ENCODE measurements at regions not wholly inside any gene's neighbourhood (a gene's known extent, or its start where the extent isn't known, plus 50 kb on each side); places are given as distances from the start of the nearest gene placed in this dataset.

- FAIRE-seq (no peak), DNase-seq (no peak)
- H3K27me3 ChIP-seq (ENCODE audit: control insufficient read depth in 3 of 3, insufficient read depth in 3 of 3, low read length in 3 of 3) = peaks cover 0 to 27% (median 12%) of the 10 kb centered on the region in 3 donors
- WGBS, 3 donors = 66 to 75% (median 69%) methylated on average over 11 of the region's 11 CpGs
- H3K27ac ChIP-seq (ENCODE audit: low read depth in 1 of 3, low read length in 2 of 3) = no peak overlapping the region
- no peaks in the 10 kb centered on the region for H3K36me3 ChIP-seq (ENCODE audit: control insufficient read depth in 3 of 3, insufficient read depth in 2 of 3, low read depth in 1 of 3, low read length in 3 of 3)
- H3K4me1 ChIP-seq (ENCODE audit: control insufficient read depth in 3 of 3, insufficient read depth in 2 of 3, low read depth in 1 of 3, low read length in 2 of 3) = no peaks in the 10 kb centered on the region
- no peak overlapping the region for H3K4me3 ChIP-seq (ENCODE audit: low read depth in 1 of 3, low read length in 3 of 3)
- no peaks in the 10 kb centered on the region for H3K9me3 ChIP-seq (ENCODE audit: control insufficient read depth in 2 of 2, insufficient read depth in 1 of 2, low read depth in 1 of 2, low read length in 1 of 2)
Measured at GRCh38 chr20:62591122-62591468, 51.2 kb upstream of the SLCO4A1 start.

- DNase-seq (no peak), FAIRE-seq (no peak)
- peaks cover 0 to 32% (median 14%) of the 10 kb centered on the region in 3 donors for H3K27me3 ChIP-seq (ENCODE audit: control insufficient read depth in 3 of 3, insufficient read depth in 3 of 3, low read length in 3 of 3)
- WGBS, 3 donors = 84 to 89% (median 88%) methylated on average over 10 of the region's 10 CpGs
- H3K27ac ChIP-seq (ENCODE audit: low read depth in 1 of 3, low read length in 2 of 3) = no peak overlapping the region
- H3K4me1 ChIP-seq (ENCODE audit: control insufficient read depth in 3 of 3, insufficient read depth in 2 of 3, low read depth in 1 of 3, low read length in 2 of 3) = no peaks in the 10 kb centered on the region
- no peak overlapping the region for H3K4me3 ChIP-seq (ENCODE audit: low read depth in 1 of 3, low read length in 3 of 3)
- H3K36me3 ChIP-seq (ENCODE audit: control insufficient read depth in 3 of 3, insufficient read depth in 2 of 3, low read depth in 1 of 3, low read length in 3 of 3) = no peaks in the 10 kb centered on the region
- no peaks in the 10 kb centered on the region for H3K9me3 ChIP-seq (ENCODE audit: control insufficient read depth in 2 of 2, insufficient read depth in 1 of 2, low read depth in 1 of 2, low read length in 1 of 2)
Measured at GRCh38 chr20:62591591-62591990, 50.7 kb upstream of the SLCO4A1 start.
